HFFc6 (cell line): ENCODE measurements at regions not wholly inside any gene's neighbourhood (a gene's known extent, or its start where the extent isn't known, plus 50 kb on each side); places are given as distances from the start of the nearest gene placed in this dataset.

Experiments
- DNase-seq: peaks from one replicate; pipeline ENCODE4 v3.0.0-alpha.2; 2018
- H3K27ac Mint-ChIP-seq: 2 replicates; pipeline ENCODE4 v1.8.0; 2020; ENCODE audit warnings: mild to moderate bottlenecking, mixed read lengths
- H3K27me3 Mint-ChIP-seq: 2 replicates; pipeline ENCODE4 v1.8.0; 2021; ENCODE audit warnings: mild to moderate bottlenecking, moderate library complexity, mixed read lengths; ENCODE audit not compliant: insufficient read depth
- H3K36me3 Mint-ChIP-seq: 2 replicates; pipeline ENCODE4 v1.8.0; 2021; ENCODE audit warnings: low read depth, mixed read lengths
- H3K4me1 Mint-ChIP-seq: 2 replicates; pipeline ENCODE4 v1.8.0; 2020; ENCODE audit warnings: low read depth, mixed read lengths
- H3K4me3 Mint-ChIP-seq: 2 replicates; pipeline ENCODE4 v1.8.0; 2020; ENCODE audit warnings: mild to moderate bottlenecking, moderate library complexity, mixed read lengths
- H3K9me3 Mint-ChIP-seq: 2 replicates; pipeline ENCODE4 v1.8.0; 2020; ENCODE audit warnings: mild to moderate bottlenecking, mixed read lengths
- TF ChIP-seq, protein P1 (sequence below): fragments of 200-600 bp; sonication (generic); IDR thresholded peaks from 2 replicates; pipeline ENCODE4 v1.5.0; 2021; ENCODE audit warnings: antibody characterized with exemption, mild to moderate bottlenecking

DNA sequence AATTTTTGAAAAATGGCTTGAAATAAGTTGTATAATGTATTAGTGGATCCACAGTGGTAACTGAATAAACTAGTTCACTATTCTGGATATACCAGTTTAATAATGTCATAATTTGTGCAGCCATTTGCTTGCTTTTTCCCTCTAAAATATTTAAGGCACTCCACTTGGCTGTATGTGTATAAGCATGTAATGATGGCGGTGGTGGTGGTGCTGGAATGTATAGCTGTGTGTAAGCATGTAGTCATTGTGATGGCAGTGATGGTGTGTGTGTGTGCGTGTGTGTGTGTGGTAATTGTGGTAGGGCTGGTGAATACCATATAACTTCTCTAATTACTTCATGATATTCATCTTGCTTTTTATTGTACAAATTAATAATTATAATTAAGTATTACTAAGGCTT is 89.2 kb upstream of the HIVEP1 start:
- Mint-ChIP-seq H3K27ac (no peak overlapping the region), H3K9me3 (no peaks in the 10 kb centered on the region), H3K4me3 (no peak overlapping the region), H3K36me3 (no peaks in the 10 kb centered on the region), H3K27me3 (no peaks in the 10 kb centered on the region; the same call in 1 of the 2 replicates), H3K4me1 (peaks cover 51% of the 10 kb centered on the region)
- TF ChIP-seq, protein P1, sequence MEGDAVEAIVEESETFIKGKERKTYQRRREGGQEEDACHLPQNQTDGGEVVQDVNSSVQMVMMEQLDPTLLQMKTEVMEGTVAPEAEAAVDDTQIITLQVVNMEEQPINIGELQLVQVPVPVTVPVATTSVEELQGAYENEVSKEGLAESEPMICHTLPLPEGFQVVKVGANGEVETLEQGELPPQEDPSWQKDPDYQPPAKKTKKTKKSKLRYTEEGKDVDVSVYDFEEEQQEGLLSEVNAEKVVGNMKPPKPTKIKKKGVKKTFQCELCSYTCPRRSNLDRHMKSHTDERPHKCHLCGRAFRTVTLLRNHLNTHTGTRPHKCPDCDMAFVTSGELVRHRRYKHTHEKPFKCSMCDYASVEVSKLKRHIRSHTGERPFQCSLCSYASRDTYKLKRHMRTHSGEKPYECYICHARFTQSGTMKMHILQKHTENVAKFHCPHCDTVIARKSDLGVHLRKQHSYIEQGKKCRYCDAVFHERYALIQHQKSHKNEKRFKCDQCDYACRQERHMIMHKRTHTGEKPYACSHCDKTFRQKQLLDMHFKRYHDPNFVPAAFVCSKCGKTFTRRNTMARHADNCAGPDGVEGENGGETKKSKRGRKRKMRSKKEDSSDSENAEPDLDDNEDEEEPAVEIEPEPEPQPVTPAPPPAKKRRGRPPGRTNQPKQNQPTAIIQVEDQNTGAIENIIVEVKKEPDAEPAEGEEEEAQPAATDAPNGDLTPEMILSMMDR: no peak
- no peak for DNase-seq

DNA sequence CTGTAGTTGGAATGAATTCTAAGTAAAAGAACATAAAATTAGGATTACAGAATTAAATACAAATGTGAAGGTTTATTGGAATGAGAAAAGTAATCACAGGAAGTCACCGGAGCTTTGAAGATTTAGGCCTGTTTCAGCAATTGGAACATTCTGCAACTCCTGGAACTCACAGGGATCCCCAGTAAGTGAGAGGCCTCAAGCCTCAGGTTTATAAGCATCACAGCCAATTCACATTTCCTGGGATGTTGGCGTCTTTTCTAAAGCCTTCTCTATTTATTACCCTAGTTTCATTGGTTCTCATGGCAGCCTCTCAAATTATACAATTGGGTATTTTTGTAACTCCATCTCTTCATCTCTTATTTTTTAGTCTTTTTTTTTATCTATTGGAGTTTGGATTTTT is 90.4 kb upstream of the HIVEP1 start:
- no peak for DNase-seq
- H3K9me3 Mint-ChIP-seq: no peaks in the 10 kb centered on the region
- H3K27ac Mint-ChIP-seq: peak overlapping the region; percentile 84
- H3K4me3 Mint-ChIP-seq: no peak overlapping the region
- H3K27me3 Mint-ChIP-seq: no peaks in the 10 kb centered on the region; the same call in 1 of the 2 replicates
- peaks cover 55% of the 10 kb centered on the region for H3K4me1 Mint-ChIP-seq
- H3K36me3 Mint-ChIP-seq: no peaks in the 10 kb centered on the region
- TF ChIP-seq, protein P1: no peak

GRCh38 chr6:11921017-11921438 is 91.1 kb upstream of the HIVEP1 start:
- DNase-seq: peak; percentile 94
- Mint-ChIP-seq H3K4me1 (peaks cover 55% of the 10 kb centered on the region), H3K27me3 (no peaks in the 10 kb centered on the region; the same call in 1 of the 2 replicates), H3K4me3 (no peak overlapping the region), H3K27ac (peak overlapping the region; percentile 84), H3K9me3 (no peaks in the 10 kb centered on the region), H3K36me3 (no peaks in the 10 kb centered on the region)
- TF ChIP-seq, protein P1: no peak

DNA sequence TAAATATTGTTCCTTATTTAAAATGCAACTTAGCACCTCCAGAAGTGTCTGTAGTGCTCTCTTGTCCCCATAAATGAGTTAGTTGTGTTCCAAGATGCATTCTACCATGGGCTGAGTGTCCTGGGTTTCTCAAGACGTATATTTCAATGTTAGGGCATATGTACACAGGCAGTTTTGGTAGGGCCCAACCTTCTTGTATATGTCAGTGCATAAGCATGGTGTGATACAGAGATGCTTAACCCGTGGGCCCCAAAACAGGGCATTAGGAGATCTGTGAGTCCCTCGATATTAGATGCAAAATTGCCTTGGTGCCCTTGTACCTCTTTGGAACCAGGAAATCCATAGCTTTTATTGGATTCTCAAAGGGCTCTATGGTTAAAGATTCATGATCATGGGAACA is 91.5 kb upstream of the HIVEP1 start:
- Mint-ChIP-seq H3K27ac (peak overlapping the region; percentile 84), H3K4me1 (peaks cover 55% of the 10 kb centered on the region)
- TF ChIP-seq, protein P1: no peak

GRCh38 chr6:11919771-11920440 is 92.2 kb upstream of the HIVEP1 start:
- Mint-ChIP-seq H3K9me3 (no peaks in the 10 kb centered on the region), H3K4me1 (peaks cover 55% of the 10 kb centered on the region), H3K27ac (peak overlapping the region; percentile 84; the same call in 1 of the 2 replicates), H3K4me3 (no peak overlapping the region), H3K27me3 (no peaks in the 10 kb centered on the region; the same call in 1 of the 2 replicates), H3K36me3 (no peaks in the 10 kb centered on the region)
- DNase-seq: no peak
- TF ChIP-seq, protein P1: no peak

More for the DNA sequence above, 91.5 kb upstream of the HIVEP1 start:
- Mint-ChIP-seq H3K4me3 (no peak overlapping the region), H3K27me3 (no peaks in the 10 kb centered on the region; the same call in 1 of the 2 replicates), H3K9me3 (no peaks in the 10 kb centered on the region), H3K36me3 (no peaks in the 10 kb centered on the region)
- DNase-seq: no peak
